B cell (primary cell): ENCODE measurements at regions not wholly inside any gene's neighbourhood (a gene's known extent, or its start where the extent isn't known, plus 50 kb on each side); places are given as distances from the start of the nearest gene placed in this dataset.

Experiments used
- ATAC-seq: fragments of 200-7000 bp; cut with Tn5 transposase; one replicate; pipeline ENCODE4 v1.10.0; 2021; ENCODE audit warnings: low read depth, mild to moderate bottlenecking, moderate number of reproducible peaks, moderate library complexity
- CTCF ChIA-PET: fragments of 350-600 bp; sonication (Branson Sonifier 250); formaldehyde crosslinking; loops from one replicate; lab custom pipeline; 2021; ENCODE audit warnings: antibody characterized with exemption, inconsistent platforms; lab: Charles Lee
- POLR2A ChIA-PET: fragments of 350-600 bp; sonication (Branson Sonifier 250); formaldehyde crosslinking; loops from one replicate; lab custom pipeline; 2021; ENCODE audit warnings: antibody characterized with exemption; lab: Charles Lee
- DNase-seq: peaks from one replicate; pipeline ENCODE4 v3.0.0; 2013
- H2AFZ ChIP-seq: 2 replicates; pipeline ENCODE4 v1.6.1; 2012; ENCODE audit warnings: mild to moderate bottlenecking, low read depth, low read length; ENCODE audit not compliant: insufficient read depth, poor library complexity, severe bottlenecking
- H3K27ac ChIP-seq, 2 donors: 1 replicate in 1 of 2; 2 replicates in 1 of 2; pipeline ENCODE4 v1.5.1; 2012 to 2013; ENCODE audit warnings: low read length in 2 of 2, mild to moderate bottlenecking in 2 of 2, moderate library complexity in 1 of 2
- H3K27me3 ChIP-seq, 4 experiments: fragments of 200-600 bp in 1 of 4; sonication (generic) in 1 of 4; replicated peaks in 1 of 4; 1 replicate in 2 of 4; 2 replicates in 2 of 4; pipeline versions ENCODE4 v1.6.1 to v1.7.0; 2013 to 2016; ENCODE audit warnings: low read length in 3 of 4, mild to moderate bottlenecking in 2 of 4, mixed read lengths in 1 of 4, moderate library complexity in 1 of 4; ENCODE audit not compliant: insufficient read depth in 4 of 4, control insufficient read depth in 3 of 4; ENCODE audit errors: control extremely low read depth in 1 of 4
- H3K36me3 ChIP-seq, 2 experiments: replicated peaks in 1 of 2; 1 replicate in 1 of 2; 2 replicates in 1 of 2; pipeline versions ENCODE4 v1.6.1 to v1.7.1; 2013; ENCODE audit warnings: low read length in 1 of 2; ENCODE audit not compliant: insufficient read depth in 2 of 2, control insufficient read depth in 1 of 2; ENCODE audit errors: control extremely low read depth in 1 of 2, extremely low read depth in 1 of 2
- H3K4me1 ChIP-seq, 2 donors: fragments of 200-600 bp in 1 of 2; sonication (generic) in 1 of 2; 1 replicate in 1 of 2; 2 replicates in 1 of 2; pipeline versions ENCODE4 v1.5.1 to v1.6.1; 2013 to 2017; ENCODE audit warnings: low read length in 2 of 2; ENCODE audit not compliant: control insufficient read depth in 2 of 2, insufficient read depth in 2 of 2
- H3K4me2 ChIP-seq: replicated peaks from 2 replicates; pipeline ENCODE3; 2012; ENCODE audit warnings: mild to moderate bottlenecking, low read depth, low read length; ENCODE audit not compliant: poor library complexity, severe bottlenecking
- H3K4me3 ChIP-seq, 5 experiments: fragments of 200-600 bp in 1 of 5; sonication (generic) in 1 of 5; 1 replicate in 3 of 5; 2 replicates in 2 of 5; pipeline versions ENCODE4 v1.5.1 to v1.7.0; 2011 to 2016; ENCODE audit warnings: low read length in 4 of 5, mild to moderate bottlenecking in 4 of 5, low read depth in 2 of 5, control low read depth in 1 of 5, moderate library complexity in 1 of 5; ENCODE audit not compliant: insufficient read depth in 1 of 5; ENCODE audit errors: control extremely low read depth in 1 of 5, extremely low read depth in 1 of 5
- H3K79me2 ChIP-seq: fragments of 200-600 bp; sonication (generic); one replicate; pipeline ENCODE4 v1.6.0; 2016; ENCODE audit warnings: low read length; ENCODE audit not compliant: control insufficient read depth, insufficient read depth
- H3K9ac ChIP-seq: fragments of 200-600 bp; sonication (generic); 2 replicates; pipeline ENCODE4 v1.6.1; 2017; ENCODE audit warnings: mild to moderate bottlenecking, low read length, moderate library complexity
- H3K9me3 ChIP-seq, 3 donors: one replicate each; pipeline versions ENCODE4 v1.6.1 to v1.7.1; 2013; ENCODE audit warnings: low read length in 2 of 3; ENCODE audit not compliant: control insufficient read depth in 2 of 3, insufficient read depth in 1 of 3; ENCODE audit errors: control extremely low read depth in 1 of 3
- H4K20me1 ChIP-seq: 2 replicates; pipeline ENCODE4 v1.6.0; 2012; ENCODE audit warnings: mild to moderate bottlenecking, low read length; ENCODE audit not compliant: insufficient read depth, control insufficient read depth, poor library complexity, severe bottlenecking
- H3K27ac Mint-ChIP-seq: one replicate; pipeline ENCODE4 v1.8.0; 2021; ENCODE audit warnings: mixed read lengths
- H3K27me3 Mint-ChIP-seq: one replicate; pipeline ENCODE4 v1.8.0; 2021; ENCODE audit warnings: mixed read lengths
- H3K4me1 Mint-ChIP-seq: one replicate; pipeline ENCODE4 v1.8.0; 2021; ENCODE audit warnings: mixed read lengths
- H3K4me3 Mint-ChIP-seq: one replicate; pipeline ENCODE4 v1.8.0; 2021; ENCODE audit warnings: mixed read lengths
- H3K9me3 Mint-ChIP-seq: one replicate; pipeline ENCODE4 v1.8.0; 2022; ENCODE audit warnings: mixed read lengths; ENCODE audit not compliant: insufficient read depth
- EZH2 ChIP-seq: IDR thresholded peaks from 2 replicates; pipeline ENCODE4 v1.6.1; 2012; ENCODE audit warnings: borderline replicate concordance, low read depth, mild to moderate bottlenecking, moderate library complexity, low read length; ENCODE audit not compliant: insufficient read depth, poor library complexity, severe bottlenecking
- WGBS: methylation state at CpG from one replicate; pipeline ENCODE4 v1.1.5; 2013; ENCODE audit warnings: missing lambda C conversion rate; ENCODE audit not compliant: insufficient coverage; 5-methylcytosine and 5-hydroxymethylcytosine counted together
- intact Hi-C: fragments of 100-400 bp; cut with micrococcal nuclease; formaldehyde crosslinking; loops from one replicate; pipeline ENCODE4 v1.10.0; 2022
- TF ChIP-seq, protein P1 (sequence below): fragments of 200-600 bp; IDR thresholded peaks from one replicate; pipeline ENCODE4 v1.8.0; 2022; ENCODE audit warnings: antibody characterized with exemption, mild to moderate bottlenecking

DNA sequence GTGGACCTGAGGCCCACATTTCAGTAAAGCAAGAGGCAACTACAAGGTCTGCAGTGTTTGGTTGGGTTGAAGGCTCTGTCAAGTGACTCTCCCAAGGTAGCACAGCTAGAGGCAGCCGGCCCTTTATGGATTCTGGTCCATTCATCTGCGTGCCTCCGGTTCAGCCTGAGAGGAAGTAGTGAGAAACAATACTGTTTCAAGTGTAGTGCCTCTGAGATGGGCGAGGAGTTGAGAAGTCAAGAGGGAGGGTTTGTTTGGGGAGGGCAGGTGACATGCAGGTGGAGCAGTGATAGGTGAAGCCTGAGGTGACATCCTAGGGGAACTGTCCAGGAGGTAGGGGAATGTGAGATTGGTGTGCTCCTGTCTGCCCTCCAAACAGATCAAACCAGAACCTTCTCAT, 933.5 kb downstream of the VRK1 start:
- Mint-ChIP-seq H3K27ac (no peak overlapping the region), H3K4me1 (no peaks in the 10 kb centered on the region), H3K9me3 (peaks cover 9% of the 10 kb centered on the region), H3K27me3 (no peaks in the 10 kb centered on the region), H3K4me3 (no peak overlapping the region)
- ChIA-PET POLR2A (no interaction called here), CTCF (no interaction called here)
- no peaks in the 10 kb centered on the region for H3K27me3 ChIP-seq
- H3K9me3 ChIP-seq: peaks cover 0 to 4% (median 0%) of the 10 kb centered on the region in 3 donors
- intact Hi-C loops: no loop called here
- 88% methylated on average over 4 of the region's 4 CpGs for WGBS
- no peaks in the 10 kb centered on the region for H3K4me1 ChIP-seq
- no peaks in the 10 kb centered on the region for H3K79me2 ChIP-seq
- no peaks in the 10 kb centered on the region for H4K20me1 ChIP-seq
- H3K4me3 ChIP-seq: no peak overlapping the region
- H2AFZ ChIP-seq: no peak overlapping the region
- ATAC-seq: no peak
- no peak for TF ChIP-seq EZH2
- TF ChIP-seq, protein P1, sequence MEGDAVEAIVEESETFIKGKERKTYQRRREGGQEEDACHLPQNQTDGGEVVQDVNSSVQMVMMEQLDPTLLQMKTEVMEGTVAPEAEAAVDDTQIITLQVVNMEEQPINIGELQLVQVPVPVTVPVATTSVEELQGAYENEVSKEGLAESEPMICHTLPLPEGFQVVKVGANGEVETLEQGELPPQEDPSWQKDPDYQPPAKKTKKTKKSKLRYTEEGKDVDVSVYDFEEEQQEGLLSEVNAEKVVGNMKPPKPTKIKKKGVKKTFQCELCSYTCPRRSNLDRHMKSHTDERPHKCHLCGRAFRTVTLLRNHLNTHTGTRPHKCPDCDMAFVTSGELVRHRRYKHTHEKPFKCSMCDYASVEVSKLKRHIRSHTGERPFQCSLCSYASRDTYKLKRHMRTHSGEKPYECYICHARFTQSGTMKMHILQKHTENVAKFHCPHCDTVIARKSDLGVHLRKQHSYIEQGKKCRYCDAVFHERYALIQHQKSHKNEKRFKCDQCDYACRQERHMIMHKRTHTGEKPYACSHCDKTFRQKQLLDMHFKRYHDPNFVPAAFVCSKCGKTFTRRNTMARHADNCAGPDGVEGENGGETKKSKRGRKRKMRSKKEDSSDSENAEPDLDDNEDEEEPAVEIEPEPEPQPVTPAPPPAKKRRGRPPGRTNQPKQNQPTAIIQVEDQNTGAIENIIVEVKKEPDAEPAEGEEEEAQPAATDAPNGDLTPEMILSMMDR: no peak
- no peak for DNase-seq
- H3K9ac ChIP-seq: no peak overlapping the region
- H3K4me2 ChIP-seq: no peak overlapping the region
- no peak overlapping the region for H3K27ac ChIP-seq
- H3K36me3 ChIP-seq: no peaks in the 10 kb centered on the region

DNA sequence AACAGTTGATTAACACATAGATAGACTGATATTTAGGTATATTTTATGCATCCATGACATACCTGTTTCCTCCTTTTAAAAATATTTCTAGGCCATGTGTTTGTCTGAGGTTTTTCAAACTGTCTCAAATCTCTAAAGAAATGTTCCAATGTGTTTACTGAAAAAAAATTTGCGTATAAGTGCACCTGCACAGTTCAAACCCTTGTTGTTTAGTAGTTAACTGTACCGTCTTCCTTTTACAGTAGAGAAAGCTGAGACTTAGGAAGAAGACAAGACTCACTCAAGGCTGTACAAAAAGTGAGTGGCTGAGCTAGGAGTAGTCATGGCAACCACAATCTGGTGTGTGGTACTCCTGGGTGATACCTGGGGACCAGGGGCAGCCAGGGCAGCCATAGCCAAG, 934.6 kb downstream of the VRK1 start:
- H2AFZ ChIP-seq: no peak overlapping the region
- no peaks in the 10 kb centered on the region for H4K20me1 ChIP-seq
- peaks cover 0 to 4% (median 0%) of the 10 kb centered on the region in 3 donors for H3K9me3 ChIP-seq
- DNase-seq (no peak), ATAC-seq (no peak)
- no peaks in the 10 kb centered on the region for H3K27me3 ChIP-seq
- no peak overlapping the region for H3K4me3 ChIP-seq
- Mint-ChIP-seq H3K27me3 (no peaks in the 10 kb centered on the region), H3K9me3 (peaks cover 9% of the 10 kb centered on the region), H3K4me1 (no peaks in the 10 kb centered on the region), H3K27ac (no peak overlapping the region), H3K4me3 (no peak overlapping the region)
- no peaks in the 10 kb centered on the region for H3K79me2 ChIP-seq
- no peak overlapping the region for H3K27ac ChIP-seq
- no peak overlapping the region for H3K9ac ChIP-seq
- no peak for TF ChIP-seq EZH2
- TF ChIP-seq, protein P1: no peak
- no peaks in the 10 kb centered on the region for H3K36me3 ChIP-seq
- no peak overlapping the region for H3K4me2 ChIP-seq
- ChIA-PET CTCF (no interaction called here), POLR2A (no interaction called here)
- H3K4me1 ChIP-seq: no peaks in the 10 kb centered on the region
- intact Hi-C loops: no loop called here
- WGBS: 93% methylated on average over 2 of the region's 2 CpGs
